GM23338 (cell line): ENCODE measurements at regions not wholly inside any gene's neighbourhood (a gene's known extent, or its start where the extent isn't known, plus 50 kb on each side); places are given as distances from the start of the nearest gene placed in this dataset.

ENCODE experiments used
- ATAC-seq: fragments of 200-7000 bp; cut with Tn5 transposase; 3 replicates; pipeline ENCODE4 v1.9.1; 2020
- DNase-seq: peaks from one replicate; pipeline ENCODE4 v3.0.0-alpha.2; 2015; ENCODE audit warnings: low spot score
- H2AFZ ChIP-seq: fragments of 200-600 bp; sonication (generic); 2 replicates; pipeline ENCODE4 v1.8.0; 2016; ENCODE audit warnings: antibody characterized with exemption, mild to moderate bottlenecking, moderate library complexity
- H3F3A ChIP-seq: fragments of 200-600 bp; sonication (generic); replicated peaks from 2 replicates; pipeline ENCODE4 v1.8.0; 2017; ENCODE audit warnings: antibody characterized with exemption, mixed run types, low read depth
- H3K27ac ChIP-seq: fragments of 200-600 bp; sonication (generic); 2 replicates; pipeline ENCODE4 v1.6.1; 2016; ENCODE audit warnings: low read depth
- H3K27me3 ChIP-seq: fragments of 200-600 bp; sonication (generic); 2 replicates; pipeline ENCODE4 v1.8.0; 2016; ENCODE audit warnings: mild to moderate bottlenecking, mixed run types, moderate library complexity; ENCODE audit not compliant: insufficient read depth
- H3K36me3 ChIP-seq: fragments of 200-600 bp; sonication (generic); 2 replicates; pipeline ENCODE4 v1.8.0; 2016; ENCODE audit warnings: mild to moderate bottlenecking; ENCODE audit not compliant: insufficient read depth
- H3K4me1 ChIP-seq: fragments of 200-600 bp; sonication (generic); 2 replicates; pipeline ENCODE4 v1.8.0; 2016; ENCODE audit warnings: mild to moderate bottlenecking, moderate library complexity; ENCODE audit not compliant: insufficient read depth
- H3K4me2 ChIP-seq: fragments of 200-600 bp; sonication (generic); 2 replicates; pipeline ENCODE4 v1.7.1; 2017; ENCODE audit warnings: mixed run types
- H3K4me3 ChIP-seq: fragments of 200-600 bp; sonication (generic); 2 replicates; pipeline ENCODE4 v1.6.1; 2016; ENCODE audit warnings: mixed run types
- H3K79me2 ChIP-seq: fragments of 200-600 bp; sonication (generic); replicated peaks from 2 replicates; pipeline ENCODE4 v1.8.0; 2017; ENCODE audit warnings: mild to moderate bottlenecking; ENCODE audit not compliant: insufficient read depth
- H3K9me2 ChIP-seq: fragments of 200-600 bp; sonication (generic); 2 replicates; pipeline ENCODE4 v1.8.0; 2017; ENCODE audit not compliant: insufficient read depth
- H4K20me1 ChIP-seq: fragments of 200-600 bp; sonication (generic); replicated peaks from 2 replicates; pipeline ENCODE4 v1.8.0; 2017; ENCODE audit warnings: mild to moderate bottlenecking; ENCODE audit not compliant: insufficient read depth
- H3K27ac Mint-ChIP-seq: 2 replicates; pipeline ENCODE4 v1.8.0; 2020; ENCODE audit warnings: inconsistent platforms, mild to moderate bottlenecking, moderate library complexity, mixed read lengths
- H3K27me3 Mint-ChIP-seq: 3 replicates; pipeline ENCODE4 v1.8.0; 2022; ENCODE audit warnings: low read depth, mild to moderate bottlenecking, moderate library complexity, mixed read lengths, inconsistent platforms; ENCODE audit not compliant: insufficient read depth, poor library complexity
- H3K36me3 Mint-ChIP-seq: 3 replicates; pipeline ENCODE4 v1.8.0; 2021; ENCODE audit warnings: low read depth, mild to moderate bottlenecking, inconsistent platforms, moderate library complexity, mixed read lengths
- H3K4me1 Mint-ChIP-seq: 3 replicates; pipeline ENCODE4 v1.8.0; 2020; ENCODE audit warnings: mild to moderate bottlenecking, inconsistent platforms, mixed read lengths
- H3K4me3 Mint-ChIP-seq: 3 replicates; pipeline ENCODE4 v1.8.0; 2021; ENCODE audit warnings: moderate library complexity, mild to moderate bottlenecking, inconsistent platforms, mixed read lengths
- H3K9me3 Mint-ChIP-seq: 3 replicates; pipeline ENCODE4 v1.8.0; 2020; ENCODE audit warnings: moderate library complexity, mild to moderate bottlenecking, inconsistent platforms, mixed read lengths
- CREB1 ChIP-seq: fragments of 250-450 bp; sonication (Bioruptor Pico); IDR thresholded peaks from 2 replicates; pipeline ENCODE4 v1.5.0; 2020; ENCODE audit warnings: low read depth, mild to moderate bottlenecking, moderate library complexity
- CTCF ChIP-seq, 2 experiments: fragments of 200-600 bp in 1 of 2; sonication (generic) in 1 of 2; conservative IDR thresholded peaks; 2 replicates each; pipeline versions ENCODE4 v1.5.1 to v1.6.1; 2016 to 2017; ENCODE audit warnings: antibody characterized with exemption in 2 of 2, low read depth in 2 of 2, mild to moderate bottlenecking in 2 of 2, moderate library complexity in 1 of 2
- EZH2 ChIP-seq: fragments of 200-600 bp; sonication (generic); IDR thresholded peaks from one replicate; pipeline ENCODE4 v1.8.0; 2017; ENCODE audit warnings: antibody characterized with exemption, mild to moderate bottlenecking, low read depth; ENCODE audit not compliant: unreplicated experiment
- EZH2phosphoT487 ChIP-seq: fragments of 200-600 bp; sonication (generic); IDR thresholded peaks from one replicate; pipeline ENCODE4 v1.8.1; 2018; ENCODE audit warnings: antibody characterized with exemption; ENCODE audit not compliant: unreplicated experiment
- STAT1 ChIP-seq: IDR thresholded peaks from one replicate; pipeline ENCODE4 v1.6.1; 2016; ENCODE audit warnings: antibody characterized with exemption; ENCODE audit not compliant: unreplicated experiment
- TF ChIP-seq, protein P1 (sequence below): fragments of 250-450 bp; sonication (Bioruptor Pico); IDR thresholded peaks from 2 replicates; pipeline ENCODE4 v1.5.0; 2020; ENCODE audit warnings: mild to moderate bottlenecking, moderate library complexity
- TF ChIP-seq, protein P2 (sequence below): IDR thresholded peaks from 2 replicates; pipeline ENCODE4 v1.6.1; 2016; ENCODE audit warnings: antibody characterized with exemption
- TF ChIP-seq, protein P3 (sequence below): IDR thresholded peaks from one replicate; pipeline ENCODE4 v1.6.1; 2018; ENCODE audit warnings: antibody characterized with exemption; ENCODE audit not compliant: unreplicated experiment

DNA sequence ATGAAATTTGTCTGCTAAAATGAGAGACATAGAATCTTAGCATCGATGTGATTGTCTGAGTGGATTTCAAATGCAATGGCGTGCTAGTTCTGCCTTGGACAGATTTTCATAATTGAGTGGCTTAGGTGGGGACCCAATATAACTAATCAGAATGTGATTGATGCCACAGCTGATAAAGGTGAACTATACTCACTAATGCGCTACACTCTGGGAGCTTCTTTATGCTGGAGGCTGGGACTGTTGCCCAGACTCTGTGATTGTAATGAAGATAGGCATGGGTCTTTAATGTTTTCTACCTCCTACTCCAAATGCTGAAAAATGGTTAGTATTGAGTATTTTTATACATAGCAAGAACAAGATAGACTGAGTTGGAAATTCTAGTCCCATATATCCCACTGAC, 339.5 kb upstream of the SLC39A10 start:
- H3K27ac Mint-ChIP-seq, result no peak overlapping the region
- Histone ChIP-seq H2AFZ (no peak overlapping the region), H3K4me2 (no peak overlapping the region), H3K4me1 (no peaks in the 10 kb centered on the region), H3K4me3 (no peak overlapping the region), H3F3A (no peaks in the 10 kb centered on the region), H3K79me2 (no peaks in the 10 kb centered on the region), H3K27ac (no peak overlapping the region), H3K36me3 (no peaks in the 10 kb centered on the region), H4K20me1 (no peaks in the 10 kb centered on the region), H3K27me3 (no peaks in the 10 kb centered on the region), H3K9me2 (no peaks in the 10 kb centered on the region)
- no peak for DNase-seq
- TF ChIP-seq CTCF (conservative IDR thresholded peaks at IDR 0.05; ENCODE audit: low read depth in 2 of 2) (no peak), EZH2phosphoT487 (no peak), CREB1 (CRISPR knock-in tag) (no peak), STAT1 (no peak), EZH2 (no peak)
- TF ChIP-seq, protein P1, sequence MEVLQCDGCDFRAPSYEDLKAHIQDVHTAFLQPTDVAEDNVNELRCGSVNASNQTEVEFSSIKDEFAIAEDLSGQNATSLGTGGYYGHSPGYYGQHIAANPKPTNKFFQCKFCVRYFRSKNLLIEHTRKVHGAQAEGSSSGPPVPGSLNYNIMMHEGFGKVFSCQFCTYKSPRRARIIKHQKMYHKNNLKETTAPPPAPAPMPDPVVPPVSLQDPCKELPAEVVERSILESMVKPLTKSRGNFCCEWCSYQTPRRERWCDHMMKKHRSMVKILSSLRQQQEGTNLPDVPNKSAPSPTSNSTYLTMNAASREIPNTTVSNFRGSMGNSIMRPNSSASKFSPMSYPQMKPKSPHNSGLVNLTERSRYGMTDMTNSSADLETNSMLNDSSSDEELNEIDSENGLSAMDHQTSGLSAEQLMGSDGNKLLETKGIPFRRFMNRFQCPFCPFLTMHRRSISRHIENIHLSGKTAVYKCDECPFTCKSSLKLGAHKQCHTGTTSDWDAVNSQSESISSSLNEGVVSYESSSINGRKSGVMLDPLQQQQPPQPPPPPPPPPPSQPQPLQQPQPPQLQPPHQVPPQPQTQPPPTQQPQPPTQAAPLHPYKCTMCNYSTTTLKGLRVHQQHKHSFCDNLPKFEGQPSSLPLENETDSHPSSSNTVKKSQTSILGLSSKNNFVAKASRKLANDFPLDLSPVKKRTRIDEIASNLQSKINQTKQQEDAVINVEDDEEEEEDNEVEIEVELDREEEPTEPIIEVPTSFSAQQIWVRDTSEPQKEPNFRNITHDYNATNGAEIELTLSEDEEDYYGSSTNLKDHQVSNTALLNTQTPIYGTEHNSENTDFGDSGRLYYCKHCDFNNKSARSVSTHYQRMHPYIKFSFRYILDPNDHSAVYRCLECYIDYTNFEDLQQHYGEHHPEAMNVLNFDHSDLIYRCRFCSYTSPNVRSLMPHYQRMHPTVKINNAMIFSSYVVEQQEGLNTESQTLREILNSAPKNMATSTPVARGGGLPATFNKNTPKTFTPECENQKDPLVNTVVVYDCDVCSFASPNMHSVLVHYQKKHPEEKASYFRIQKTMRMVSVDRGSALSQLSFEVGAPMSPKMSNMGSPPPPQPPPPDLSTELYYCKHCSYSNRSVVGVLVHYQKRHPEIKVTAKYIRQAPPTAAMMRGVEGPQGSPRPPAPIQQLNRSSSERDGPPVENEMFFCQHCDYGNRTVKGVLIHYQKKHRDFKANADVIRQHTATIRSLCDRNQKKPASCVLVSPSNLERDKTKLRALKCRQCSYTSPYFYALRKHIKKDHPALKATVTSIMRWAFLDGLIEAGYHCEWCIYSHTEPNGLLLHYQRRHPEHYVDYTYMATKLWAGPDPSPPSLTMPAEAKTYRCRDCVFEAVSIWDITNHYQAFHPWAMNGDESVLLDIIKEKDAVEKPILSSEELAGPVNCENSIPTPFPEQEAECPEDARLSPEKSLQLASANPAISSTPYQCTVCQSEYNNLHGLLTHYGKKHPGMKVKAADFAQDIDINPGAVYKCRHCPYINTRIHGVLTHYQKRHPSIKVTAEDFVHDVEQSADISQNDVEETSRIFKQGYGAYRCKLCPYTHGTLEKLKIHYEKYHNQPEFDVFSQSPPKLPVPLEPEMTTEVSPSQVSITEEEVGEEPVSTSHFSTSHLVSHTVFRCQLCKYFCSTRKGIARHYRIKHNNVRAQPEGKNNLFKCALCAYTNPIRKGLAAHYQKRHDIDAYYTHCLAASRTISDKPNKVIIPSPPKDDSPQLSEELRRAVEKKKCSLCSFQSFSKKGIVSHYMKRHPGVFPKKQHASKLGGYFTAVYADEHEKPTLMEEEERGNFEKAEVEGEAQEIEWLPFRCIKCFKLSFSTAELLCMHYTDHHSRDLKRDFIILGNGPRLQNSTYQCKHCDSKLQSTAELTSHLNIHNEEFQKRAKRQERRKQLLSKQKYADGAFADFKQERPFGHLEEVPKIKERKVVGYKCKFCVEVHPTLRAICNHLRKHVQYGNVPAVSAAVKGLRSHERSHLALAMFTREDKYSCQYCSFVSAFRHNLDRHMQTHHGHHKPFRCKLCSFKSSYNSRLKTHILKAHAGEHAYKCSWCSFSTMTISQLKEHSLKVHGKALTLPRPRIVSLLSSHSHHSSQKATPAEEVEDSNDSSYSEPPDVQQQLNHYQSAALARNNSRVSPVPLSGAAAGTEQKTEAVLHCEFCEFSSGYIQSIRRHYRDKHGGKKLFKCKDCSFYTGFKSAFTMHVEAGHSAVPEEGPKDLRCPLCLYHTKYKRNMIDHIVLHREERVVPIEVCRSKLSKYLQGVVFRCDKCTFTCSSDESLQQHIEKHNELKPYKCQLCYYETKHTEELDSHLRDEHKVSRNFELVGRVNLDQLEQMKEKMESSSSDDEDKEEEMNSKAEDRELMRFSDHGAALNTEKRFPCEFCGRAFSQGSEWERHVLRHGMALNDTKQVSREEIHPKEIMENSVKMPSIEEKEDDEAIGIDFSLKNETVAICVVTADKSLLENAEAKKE (CRISPR knock-in tag), result no peak
- TF ChIP-seq, protein P2, sequence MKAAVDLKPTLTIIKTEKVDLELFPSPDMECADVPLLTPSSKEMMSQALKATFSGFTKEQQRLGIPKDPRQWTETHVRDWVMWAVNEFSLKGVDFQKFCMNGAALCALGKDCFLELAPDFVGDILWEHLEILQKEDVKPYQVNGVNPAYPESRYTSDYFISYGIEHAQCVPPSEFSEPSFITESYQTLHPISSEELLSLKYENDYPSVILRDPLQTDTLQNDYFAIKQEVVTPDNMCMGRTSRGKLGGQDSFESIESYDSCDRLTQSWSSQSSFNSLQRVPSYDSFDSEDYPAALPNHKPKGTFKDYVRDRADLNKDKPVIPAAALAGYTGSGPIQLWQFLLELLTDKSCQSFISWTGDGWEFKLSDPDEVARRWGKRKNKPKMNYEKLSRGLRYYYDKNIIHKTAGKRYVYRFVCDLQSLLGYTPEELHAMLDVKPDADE, result no peak
- TF ChIP-seq, protein P3, sequence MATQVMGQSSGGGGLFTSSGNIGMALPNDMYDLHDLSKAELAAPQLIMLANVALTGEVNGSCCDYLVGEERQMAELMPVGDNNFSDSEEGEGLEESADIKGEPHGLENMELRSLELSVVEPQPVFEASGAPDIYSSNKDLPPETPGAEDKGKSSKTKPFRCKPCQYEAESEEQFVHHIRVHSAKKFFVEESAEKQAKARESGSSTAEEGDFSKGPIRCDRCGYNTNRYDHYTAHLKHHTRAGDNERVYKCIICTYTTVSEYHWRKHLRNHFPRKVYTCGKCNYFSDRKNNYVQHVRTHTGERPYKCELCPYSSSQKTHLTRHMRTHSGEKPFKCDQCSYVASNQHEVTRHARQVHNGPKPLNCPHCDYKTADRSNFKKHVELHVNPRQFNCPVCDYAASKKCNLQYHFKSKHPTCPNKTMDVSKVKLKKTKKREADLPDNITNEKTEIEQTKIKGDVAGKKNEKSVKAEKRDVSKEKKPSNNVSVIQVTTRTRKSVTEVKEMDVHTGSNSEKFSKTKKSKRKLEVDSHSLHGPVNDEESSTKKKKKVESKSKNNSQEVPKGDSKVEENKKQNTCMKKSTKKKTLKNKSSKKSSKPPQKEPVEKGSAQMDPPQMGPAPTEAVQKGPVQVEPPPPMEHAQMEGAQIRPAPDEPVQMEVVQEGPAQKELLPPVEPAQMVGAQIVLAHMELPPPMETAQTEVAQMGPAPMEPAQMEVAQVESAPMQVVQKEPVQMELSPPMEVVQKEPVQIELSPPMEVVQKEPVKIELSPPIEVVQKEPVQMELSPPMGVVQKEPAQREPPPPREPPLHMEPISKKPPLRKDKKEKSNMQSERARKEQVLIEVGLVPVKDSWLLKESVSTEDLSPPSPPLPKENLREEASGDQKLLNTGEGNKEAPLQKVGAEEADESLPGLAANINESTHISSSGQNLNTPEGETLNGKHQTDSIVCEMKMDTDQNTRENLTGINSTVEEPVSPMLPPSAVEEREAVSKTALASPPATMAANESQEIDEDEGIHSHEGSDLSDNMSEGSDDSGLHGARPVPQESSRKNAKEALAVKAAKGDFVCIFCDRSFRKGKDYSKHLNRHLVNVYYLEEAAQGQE, result no peak
- H3K4me1 Mint-ChIP-seq, result no peaks in the 10 kb centered on the region
- no peak for ATAC-seq
- H3K36me3 Mint-ChIP-seq, result no peaks in the 10 kb centered on the region
- H3K4me3 Mint-ChIP-seq, result no peak overlapping the region
- H3K9me3 Mint-ChIP-seq, result no peaks in the 10 kb centered on the region
- H3K27me3 Mint-ChIP-seq, result no peaks in the 10 kb centered on the region
